ENCODE measurements at regions not wholly inside any gene's neighbourhood (a gene's known extent, or its start where the extent isn't known, plus 50 kb on each side); places are given as distances from the start of the nearest gene placed in this dataset.
"Not testable (repeated sequence)": the region's sequence is repeated elsewhere in the genome, so short reads cannot be mapped to it uniquely, and the experiment has no call there.

- intact Hi-C loops (cut with DNase I, micrococcal nuclease) = no loop called here
- peak overlapping the region; percentile 31 for H3K4me3 Mint-ChIP-seq
- CTCF ChIA-PET = interaction anchor here (2.6 kb wide), 1 partner anchor 12 kb away, joined by 8 read pairs; no protein-coding TSS in a partner anchor
- H3K9me3 Mint-ChIP-seq (ENCODE audit: low read depth) = no peaks in the 10 kb centered on the region
- peak; percentile 20 for DNase-seq
- POLR2A ChIA-PET = no interaction called here
- peak; percentile 43 for ATAC-seq
- H3K36me3 Mint-ChIP-seq (ENCODE audit: low read depth) = no peaks in the 10 kb centered on the region
- H3K27ac Mint-ChIP-seq = no peak overlapping the region
- H3K27me3 Mint-ChIP-seq = peaks cover 55% of the 10 kb centered on the region
- H3K4me1 Mint-ChIP-seq = peaks cover 13% of the 10 kb centered on the region
Observed at GRCh38 chr2:131425231-131425941, 50.5 kb upstream of the TUBA3D start.

- Mint-ChIP-seq H3K4me3 (peak overlapping the region; percentile 53), H3K27me3 (peaks cover 53% of the 10 kb centered on the region), H3K27ac (peak overlapping the region; percentile 18), H3K4me1 (peaks cover 13% of the 10 kb centered on the region)
- peak; percentile 7 for DNase-seq
- ATAC-seq; H3K9me3 Mint-ChIP-seq (ENCODE audit: low read depth); CTCF ChIA-PET; intact Hi-C loops (cut with DNase I, micrococcal nuclease); H3K36me3 Mint-ChIP-seq (ENCODE audit: low read depth); POLR2A ChIA-PET: not testable (repeated sequence)
Observed at GRCh38 chr2:131424605-131425114, 51.3 kb upstream of the TUBA3D start.

- H3K27me3 Mint-ChIP-seq = peaks cover 41% of the 10 kb centered on the region
- intact Hi-C loops (cut with DNase I, micrococcal nuclease); H3K4me1 Mint-ChIP-seq; H3K27ac Mint-ChIP-seq; H3K36me3 Mint-ChIP-seq (ENCODE audit: low read depth); H3K9me3 Mint-ChIP-seq (ENCODE audit: low read depth); H3K4me3 Mint-ChIP-seq; POLR2A ChIA-PET; DNase-seq: not testable (repeated sequence)
- CTCF ChIA-PET = interaction anchor here (0.6 kb wide), 1 partner anchor 18 kb away, joined by 3 read pairs; no protein-coding TSS in a partner anchor
- ATAC-seq = peak; percentile 63
Observed at GRCh38 chr2:131420751-131421150, 55.2 kb upstream of the TUBA3D start.

- ATAC-seq = no peak
- H3K9me3 Mint-ChIP-seq (ENCODE audit: low read depth) = no peaks in the 10 kb centered on the region
Observed at GRCh38 chr2:131419441-131419840, 55.5 kb upstream of the RAB6D start.

GRCh38 chr2:131418625-131419024, 54.7 kb upstream of the RAB6D start:
- Mint-ChIP-seq H3K4me1 (no peaks in the 10 kb centered on the region), H3K4me3 (no peak overlapping the region), H3K27ac (no peak overlapping the region), H3K9me3 (ENCODE audit: low read depth) (no peaks in the 10 kb centered on the region), H3K36me3 (ENCODE audit: low read depth) (no peaks in the 10 kb centered on the region), H3K27me3 (peaks cover 31% of the 10 kb centered on the region)
- intact Hi-C loops (cut with DNase I, micrococcal nuclease) = no loop called here
- DNase-seq (no peak), ATAC-seq (no peak)
- ChIA-PET POLR2A (no interaction called here), CTCF (no interaction called here)

More at GRCh38 chr2:131419441-131419840, 55.5 kb upstream of the RAB6D start:
- intact Hi-C loops (cut with DNase I, micrococcal nuclease) = no loop called here
- DNase-seq = no peak
- no peak overlapping the region for H3K4me3 Mint-ChIP-seq
- H3K27ac Mint-ChIP-seq = no peak overlapping the region
- H3K36me3 Mint-ChIP-seq (ENCODE audit: low read depth) = no peaks in the 10 kb centered on the region
- H3K27me3 Mint-ChIP-seq = peaks cover 39% of the 10 kb centered on the region
- H3K4me1 Mint-ChIP-seq = peaks cover under 1% of the 10 kb centered on the region
- ChIA-PET POLR2A (no interaction called here), CTCF (no interaction called here)

- Mint-ChIP-seq H3K27ac (no peak overlapping the region), H3K9me3 (ENCODE audit: low read depth) (no peaks in the 10 kb centered on the region), H3K27me3 (peaks cover 27% of the 10 kb centered on the region), H3K36me3 (ENCODE audit: low read depth) (no peaks in the 10 kb centered on the region), H3K4me1 (no peaks in the 10 kb centered on the region), H3K4me3 (no peak overlapping the region)
- ATAC-seq = no peak
- no peak for DNase-seq
- POLR2A ChIA-PET = no interaction called here
- CTCF ChIA-PET = no interaction called here
- intact Hi-C loops (cut with DNase I, micrococcal nuclease) = no loop called here
Observed at GRCh38 chr2:131417886-131418285, 53.9 kb upstream of the RAB6D start.

GRCh38 chr2:131413785-131414184, 49.8 kb upstream of the RAB6D start:
- ChIA-PET POLR2A (no interaction called here), CTCF (interaction anchor here (0.6 to 2.0 kb wide), 11 partner anchors 9 to 1183 kb away, joined by 3 to 19 read pairs (median 4); no protein-coding TSS in a partner anchor)
- H3K27me3 Mint-ChIP-seq = peaks cover 24% of the 10 kb centered on the region
- H3K27ac Mint-ChIP-seq = no peak overlapping the region
- ATAC-seq (no peak), DNase-seq (no peak)
- no peaks in the 10 kb centered on the region for H3K9me3 Mint-ChIP-seq (ENCODE audit: low read depth)
- no peak overlapping the region for H3K4me3 Mint-ChIP-seq
- H3K4me1 Mint-ChIP-seq = no peaks in the 10 kb centered on the region
- intact Hi-C loops (cut with DNase I, micrococcal nuclease) = loop anchor here (1.0 to 5.0 kb wide), 9 partner anchors 79 to 733 kb away; partner anchors contain the start of genes MZT2A (in 2 of the 2) and CCDC74A (in 1 of the 2)
- H3K36me3 Mint-ChIP-seq (ENCODE audit: low read depth) = no peaks in the 10 kb centered on the region
